CD4-positive, alpha-beta T cell treated with Interleukin-2 at 100 ng/mL for 4 hours (primary cell): ENCODE measurements at regions not wholly inside any gene's neighbourhood (a gene's known extent, or its start where the extent isn't known, plus 50 kb on each side); places are given as distances from the start of the nearest gene placed in this dataset.

Experiments
- DNase-seq: peaks from one replicate; pipeline ENCODE4 v3.0.0-alpha.2; 2020; ENCODE audit warnings: low spot score

DNA sequence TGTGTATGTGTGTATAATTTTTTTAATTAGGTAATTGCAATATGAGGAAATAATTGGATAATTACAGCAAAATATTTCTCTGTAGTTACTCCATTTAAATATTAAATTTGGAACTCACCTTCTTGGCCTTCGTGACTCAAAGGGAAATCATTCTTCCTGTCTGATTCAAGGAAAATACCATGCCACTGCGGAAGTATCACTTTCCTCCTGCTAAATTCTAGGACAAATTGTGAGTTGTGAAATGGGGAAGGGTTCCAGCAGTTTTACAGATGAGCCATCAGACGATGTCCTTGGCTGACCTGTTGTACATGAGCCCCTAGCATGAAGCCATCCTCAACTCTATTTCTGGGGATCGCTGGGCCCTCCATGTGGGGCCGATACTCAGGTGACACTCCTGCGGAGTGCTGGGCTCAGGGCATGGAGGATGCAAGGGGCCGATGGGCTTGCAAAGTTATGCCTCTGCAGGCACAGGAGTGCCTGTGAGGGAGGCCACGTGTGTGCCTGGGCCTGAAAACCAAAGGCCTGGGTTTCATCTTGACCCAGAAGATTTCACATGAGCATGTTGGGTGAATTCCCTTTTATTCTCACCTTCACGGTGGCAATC, 179.6 kb upstream of the TCERG1L start:
- DNase-seq: no peak

DNA sequence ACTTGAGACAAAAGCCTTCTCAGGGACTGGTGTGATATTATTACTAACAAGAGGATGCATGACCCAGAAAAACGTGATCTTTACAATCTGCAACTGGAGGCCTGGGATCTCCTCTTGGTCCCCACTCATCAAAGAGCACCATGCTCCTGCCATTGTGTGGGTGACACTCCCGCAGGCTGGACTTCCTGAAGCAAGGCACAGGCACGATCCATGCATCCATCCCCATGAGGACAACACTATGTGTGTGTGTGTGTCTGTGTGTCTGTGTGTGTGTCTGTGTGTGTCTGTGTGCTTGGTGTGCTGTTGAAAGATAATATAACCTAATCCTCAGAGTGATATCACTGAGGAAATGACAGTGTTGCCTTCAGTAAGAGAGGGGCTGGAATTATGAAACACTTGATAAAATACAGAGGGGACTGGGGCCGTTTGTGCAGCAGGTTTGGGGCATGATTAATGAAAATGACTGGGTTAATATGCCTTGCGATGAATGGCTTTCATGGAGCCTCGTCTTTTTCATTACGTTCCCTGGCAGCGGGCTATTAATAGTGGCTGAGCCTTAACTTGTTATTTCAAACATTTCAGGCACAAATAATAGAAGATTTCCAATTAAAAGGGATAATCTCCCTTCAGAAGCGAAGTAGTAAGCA, 180.8 kb upstream of the TCERG1L start:
- DNase-seq: no peak

DNA sequence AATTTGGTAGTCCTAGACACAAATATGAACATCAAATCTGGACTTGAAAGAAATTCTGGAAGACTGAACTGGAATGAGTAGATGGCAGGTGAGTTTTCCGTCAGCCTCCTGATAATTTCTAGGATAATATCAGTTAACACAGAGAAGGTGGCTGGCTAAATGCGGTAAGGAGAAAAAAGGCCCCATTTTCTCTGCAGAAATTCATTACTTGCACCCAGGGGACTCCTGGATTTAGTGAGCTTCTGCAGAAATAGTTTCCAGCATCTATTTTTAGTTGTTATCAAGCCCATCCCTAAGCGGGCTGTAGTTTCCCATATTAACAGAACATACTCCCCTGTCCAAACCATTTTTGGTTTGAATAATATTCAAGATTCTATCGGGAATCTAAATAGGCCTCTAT, 181.9 kb upstream of the TCERG1L start:
- no peak for DNase-seq

DNA sequence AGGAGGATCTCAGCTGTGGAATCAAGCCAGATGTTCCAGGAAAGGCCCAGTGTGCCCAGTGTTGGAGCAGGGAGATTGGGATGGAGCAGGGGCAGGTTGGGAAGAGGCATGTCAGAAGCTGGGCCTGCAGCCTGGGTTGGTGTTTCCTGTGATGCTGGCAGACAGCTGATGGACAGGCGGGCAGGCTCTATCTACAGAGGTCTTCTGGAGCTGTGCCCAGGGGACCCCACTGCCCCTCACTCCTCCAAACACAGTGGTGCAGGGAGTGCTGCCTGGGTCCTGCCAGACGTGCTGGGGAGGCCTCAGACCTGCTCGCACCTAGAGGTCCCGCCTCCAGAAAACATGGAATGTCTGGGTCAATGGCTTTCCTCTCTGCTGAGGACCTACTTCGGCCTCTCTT, 182.9 kb upstream of the TCERG1L start:
- no peak for DNase-seq

DNA sequence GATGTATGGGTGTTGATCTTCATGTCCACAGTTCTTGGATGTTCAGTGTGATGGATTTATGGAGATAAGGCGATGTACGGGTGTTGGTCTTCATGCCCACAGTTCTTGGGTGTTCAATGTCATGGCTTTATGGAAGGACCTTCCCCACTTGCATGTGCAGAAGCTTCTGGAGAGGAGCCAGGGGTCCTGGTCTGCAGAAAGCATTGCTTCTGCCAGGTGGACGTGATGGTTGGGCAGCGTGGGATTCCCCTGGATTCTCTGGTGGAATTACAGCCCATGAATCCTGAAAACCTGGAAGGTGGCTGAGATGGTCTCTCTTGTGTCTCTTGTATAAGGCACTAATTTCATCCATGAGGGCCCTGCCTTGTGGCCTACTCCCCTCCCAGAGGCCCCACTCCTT, 183.7 kb upstream of the TCERG1L start:
- DNase-seq: no peak

DNA sequence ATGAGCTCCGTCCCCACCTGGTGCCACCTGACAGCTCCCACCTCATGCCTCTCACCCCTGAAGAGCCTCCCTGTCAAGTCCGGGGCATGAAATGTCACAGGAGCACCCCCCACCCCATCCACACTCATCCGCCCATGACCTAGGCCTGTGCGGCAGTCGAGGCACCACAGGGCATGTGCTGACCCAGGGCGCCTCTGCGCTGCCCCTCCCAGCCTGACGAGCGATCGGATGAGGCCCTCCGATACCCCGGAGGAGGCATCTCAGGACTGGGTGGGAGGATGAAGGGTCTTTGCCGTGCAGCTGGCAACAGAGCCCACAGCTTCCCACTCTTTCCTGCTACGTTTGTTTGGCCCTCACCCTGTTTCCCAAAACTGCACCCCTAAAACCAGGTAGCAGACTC, 184.4 kb upstream of the TCERG1L start:
- DNase-seq: no peak

DNA sequence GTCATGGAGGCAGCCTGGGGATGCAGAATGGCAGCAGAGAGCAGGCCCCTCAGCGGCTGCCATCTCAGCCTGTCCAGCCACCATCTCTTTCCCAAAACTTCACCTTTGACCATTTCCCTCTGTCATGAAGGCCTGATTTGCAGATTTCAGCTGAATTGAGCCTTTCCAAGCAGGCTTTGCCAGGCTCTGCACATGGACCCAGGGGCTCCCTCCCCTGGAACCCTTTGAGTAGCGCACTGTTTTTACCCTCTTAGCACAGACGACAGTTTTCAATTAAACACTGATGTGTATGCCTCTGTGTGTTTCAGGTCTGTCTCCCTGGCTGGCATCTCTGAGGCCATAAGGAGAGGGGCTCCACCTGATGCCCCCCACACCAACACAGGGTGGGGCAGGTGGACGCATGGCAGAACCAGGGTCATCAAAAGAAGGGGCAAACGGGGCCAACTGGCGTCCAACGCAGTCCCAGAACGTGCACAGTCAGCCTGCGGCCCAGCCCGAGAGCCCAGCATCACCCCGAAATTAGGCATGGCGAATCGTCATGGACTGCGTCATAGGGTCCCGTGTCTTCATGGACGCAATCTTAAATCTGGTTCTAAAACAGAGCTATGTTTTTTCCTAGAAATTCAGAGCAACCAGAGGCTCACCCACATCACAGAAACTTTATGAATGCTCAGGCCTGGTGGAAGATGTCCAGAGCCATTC, 185.0 kb upstream of the TCERG1L start:
- DNase-seq: no peak

DNA sequence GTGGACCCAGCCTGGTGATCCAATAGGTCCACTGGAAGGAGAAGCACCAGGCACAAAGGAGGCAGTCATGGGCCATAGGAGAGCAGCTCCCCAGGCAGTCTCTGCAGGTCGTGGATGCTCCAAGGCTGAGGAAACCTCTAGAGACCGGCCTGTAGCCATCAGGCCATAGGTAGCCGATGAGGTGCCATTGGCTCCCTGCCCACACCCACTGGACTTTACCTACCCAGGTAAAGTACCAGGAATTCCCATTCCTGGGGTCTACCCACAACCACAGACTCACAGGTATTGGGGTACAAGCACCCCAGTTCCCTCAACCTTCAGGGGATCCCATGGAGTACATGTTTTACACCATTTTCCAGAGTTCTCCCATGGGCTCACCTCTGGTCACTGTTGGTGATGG, 188.0 kb upstream of the TCERG1L start:
- no peak for DNase-seq

DNA sequence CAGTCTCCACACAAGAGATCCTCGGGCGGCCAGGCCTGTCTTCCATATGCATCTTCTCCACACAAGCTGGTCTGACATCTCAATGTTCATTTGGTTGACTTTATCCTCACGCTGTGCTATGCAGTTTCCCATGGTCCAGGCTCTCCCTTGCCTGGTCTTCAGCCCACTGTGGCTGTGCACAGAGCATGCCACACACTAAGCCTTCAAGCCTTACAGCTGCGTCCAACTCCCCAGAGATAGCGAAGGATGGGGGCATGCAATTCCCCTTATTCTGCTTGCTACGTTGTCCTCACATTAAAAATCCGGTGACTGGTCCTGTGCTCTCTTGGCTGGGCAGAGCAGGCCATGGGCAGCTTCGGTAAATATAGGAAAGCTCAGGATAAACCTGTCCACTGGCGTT, 188.7 kb upstream of the TCERG1L start:
- no peak for DNase-seq

DNA sequence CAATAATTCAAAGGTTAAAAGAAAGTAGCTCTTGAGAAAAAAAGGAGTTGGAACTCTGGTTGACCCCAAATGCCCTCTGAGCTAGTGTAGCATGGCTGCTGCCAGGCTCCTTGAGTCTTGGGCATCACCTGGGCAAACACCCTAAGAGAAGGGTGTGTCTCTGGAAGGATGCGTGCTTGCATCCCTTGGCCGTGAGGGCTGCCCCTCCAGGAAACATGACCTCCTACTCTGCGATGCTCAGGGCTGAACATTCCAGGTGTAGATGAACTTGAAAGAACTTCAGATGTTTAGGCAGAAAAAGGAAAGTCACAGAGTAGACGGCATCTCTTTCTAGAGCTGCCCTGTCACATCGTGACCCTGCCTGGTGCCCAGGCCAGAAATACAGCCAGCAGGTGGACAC, 189.4 kb upstream of the TCERG1L start:
- DNase-seq: no peak

DNA sequence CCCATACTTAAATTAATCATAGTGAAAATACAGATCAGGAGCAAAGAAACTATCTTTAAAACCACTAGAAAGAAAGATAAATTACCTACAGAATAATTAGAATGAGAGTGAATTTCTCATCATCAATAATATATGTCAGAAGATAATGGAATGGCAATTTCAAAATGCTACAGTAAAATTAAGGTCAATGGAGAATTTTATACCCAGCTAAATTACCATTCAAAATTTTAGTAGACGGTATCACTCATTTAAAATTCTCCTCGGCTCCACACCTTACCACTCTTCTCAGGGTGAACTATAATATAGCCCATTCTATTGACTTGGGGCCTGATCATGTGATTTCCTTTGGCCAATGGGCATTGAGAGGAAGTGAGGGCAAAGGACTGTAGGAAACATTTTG, 192.5 kb upstream of the TCERG1L start:
- DNase-seq: no peak

DNA sequence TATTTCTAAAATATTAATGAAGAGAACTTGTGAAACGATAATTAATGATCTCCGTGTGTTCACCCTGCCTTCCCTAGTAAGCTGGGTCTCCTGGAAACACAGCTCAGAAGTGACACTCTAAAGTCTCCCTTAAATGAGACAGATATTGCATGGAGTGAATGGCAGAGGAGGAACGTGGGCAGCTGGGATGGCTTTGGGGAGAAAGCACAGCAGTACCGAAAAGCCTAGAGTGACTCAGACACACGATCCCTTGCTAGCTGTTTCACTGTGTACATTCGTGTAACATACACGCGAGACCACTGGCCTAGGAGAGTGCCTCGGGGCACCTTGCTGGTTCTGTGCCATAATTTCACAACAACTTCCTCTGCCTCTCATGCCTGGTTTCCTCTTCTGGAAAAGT, 199.9 kb upstream of the TCERG1L start:
- DNase-seq: no peak

DNA sequence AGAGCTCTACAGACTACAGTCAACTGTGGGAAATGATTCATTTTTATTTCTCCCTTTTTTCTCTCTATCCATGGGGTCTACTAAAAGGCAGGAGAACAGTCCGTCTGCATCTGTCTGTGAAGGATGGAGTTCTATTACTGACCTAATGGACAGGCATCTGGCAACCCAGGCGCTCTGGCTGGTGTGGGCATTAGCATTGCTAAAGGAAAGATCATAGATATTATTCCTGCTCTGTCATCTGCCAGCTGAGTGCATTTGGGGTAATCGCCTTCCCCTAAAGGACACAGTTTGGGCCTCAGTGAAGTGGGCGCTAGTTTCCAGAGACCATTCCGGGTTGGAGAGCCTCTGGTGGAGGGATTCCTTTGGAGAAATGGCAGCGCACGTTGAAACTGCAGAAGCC, 201.3 kb upstream of the TCERG1L start:
- no peak for DNase-seq

DNA sequence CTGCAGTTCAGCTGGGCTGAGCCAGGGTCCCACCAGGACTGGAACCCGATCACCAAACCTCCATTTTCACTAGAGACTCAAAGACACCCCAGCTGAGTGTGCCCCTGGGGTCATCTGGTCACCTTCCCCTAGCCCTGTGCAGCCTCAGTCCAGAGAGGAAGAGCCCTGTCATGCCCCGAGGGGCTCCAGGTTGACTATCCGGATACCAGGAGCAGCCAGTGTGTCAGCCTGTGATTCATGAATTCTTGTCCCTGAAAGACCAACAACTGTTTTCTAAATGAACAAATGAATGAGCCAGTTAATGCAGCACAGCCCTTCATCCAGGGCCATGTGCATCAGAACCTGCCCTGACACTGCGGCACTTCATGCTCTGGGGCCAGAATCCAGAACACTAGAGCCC, 201.9 kb upstream of the TCERG1L start:
- DNase-seq: no peak

DNA sequence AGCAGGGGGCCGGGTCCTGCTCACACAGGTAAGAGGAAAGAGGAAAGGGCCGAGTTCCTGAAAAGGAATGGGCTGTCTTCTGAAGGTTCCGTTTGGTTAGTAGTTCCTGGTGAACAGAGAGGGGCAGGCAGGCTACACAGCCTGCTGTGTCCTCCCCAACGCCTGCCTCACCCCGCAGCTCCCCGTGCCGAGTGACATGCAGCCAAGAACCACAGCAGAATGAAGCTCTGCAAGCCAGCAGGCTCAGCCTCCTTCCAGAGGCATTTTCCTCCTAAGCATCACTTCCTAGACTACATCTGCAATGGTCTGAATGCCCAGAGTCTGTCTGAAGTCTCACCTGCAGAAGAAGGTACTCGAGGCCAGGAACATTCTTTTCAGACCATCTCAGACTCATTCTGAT, 202.4 kb upstream of the TCERG1L start:
- DNase-seq: no peak

DNA sequence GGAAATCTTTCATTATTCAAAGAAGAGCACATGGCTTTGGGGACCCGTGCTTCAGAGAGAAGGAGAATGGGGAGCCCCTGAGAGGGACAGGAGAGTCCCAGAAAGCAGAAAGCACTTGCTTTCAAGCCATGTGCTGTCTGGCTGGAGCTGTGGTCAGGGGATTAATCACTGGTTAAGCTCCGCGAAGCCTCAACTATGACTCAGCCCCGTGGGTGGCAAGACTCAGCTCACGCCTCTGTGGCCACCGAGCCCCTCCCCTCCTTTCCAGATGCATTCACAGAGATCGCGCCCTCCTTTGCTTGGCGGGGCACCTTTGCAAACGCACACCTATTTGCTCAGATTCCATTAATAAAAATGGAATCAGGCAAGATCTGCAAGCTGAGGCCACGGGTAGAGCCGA, 202.9 kb upstream of the TCERG1L start:
- DNase-seq: no peak

DNA sequence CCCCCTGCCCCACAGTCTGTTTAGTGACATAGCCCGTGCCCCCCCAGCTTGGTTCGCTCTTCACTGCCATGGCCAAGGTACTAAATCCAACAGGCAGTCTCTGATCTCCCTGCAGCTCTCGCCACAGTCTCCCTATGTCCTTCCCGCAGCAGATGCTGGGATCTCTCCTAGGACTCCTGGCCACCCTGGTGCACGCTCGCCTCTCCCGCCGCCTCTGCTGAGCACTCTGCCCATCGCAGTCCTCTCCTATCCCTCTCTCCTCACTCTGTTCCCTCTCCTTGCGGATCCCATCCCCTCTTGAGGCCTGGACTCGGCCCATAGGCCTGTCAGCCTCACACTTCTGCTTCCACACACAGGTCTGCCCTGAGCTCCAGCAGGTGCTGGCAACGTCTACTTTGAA, 204.8 kb upstream of the TCERG1L start:
- no peak for DNase-seq

DNA sequence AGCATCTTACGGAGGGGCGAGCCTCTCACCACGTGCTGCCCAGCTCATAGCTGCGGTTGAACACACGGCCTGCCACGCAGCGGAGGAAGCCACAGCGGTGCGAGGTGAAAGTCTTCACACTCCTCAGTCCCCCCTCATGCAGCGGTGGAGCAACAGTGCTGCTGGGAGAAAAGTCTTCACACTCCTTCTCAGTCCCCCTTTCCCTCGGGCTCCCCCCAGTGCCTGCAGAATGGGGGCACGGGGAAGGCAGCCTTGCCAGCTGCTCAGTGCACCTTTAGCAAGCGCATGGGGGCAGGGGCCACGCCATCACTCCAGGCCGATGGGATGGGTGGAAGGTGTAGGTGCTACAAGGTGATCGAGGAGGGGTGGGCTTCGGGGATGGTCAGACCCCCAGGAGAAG, 206.3 kb upstream of the TCERG1L start:
- DNase-seq: no peak

DNA sequence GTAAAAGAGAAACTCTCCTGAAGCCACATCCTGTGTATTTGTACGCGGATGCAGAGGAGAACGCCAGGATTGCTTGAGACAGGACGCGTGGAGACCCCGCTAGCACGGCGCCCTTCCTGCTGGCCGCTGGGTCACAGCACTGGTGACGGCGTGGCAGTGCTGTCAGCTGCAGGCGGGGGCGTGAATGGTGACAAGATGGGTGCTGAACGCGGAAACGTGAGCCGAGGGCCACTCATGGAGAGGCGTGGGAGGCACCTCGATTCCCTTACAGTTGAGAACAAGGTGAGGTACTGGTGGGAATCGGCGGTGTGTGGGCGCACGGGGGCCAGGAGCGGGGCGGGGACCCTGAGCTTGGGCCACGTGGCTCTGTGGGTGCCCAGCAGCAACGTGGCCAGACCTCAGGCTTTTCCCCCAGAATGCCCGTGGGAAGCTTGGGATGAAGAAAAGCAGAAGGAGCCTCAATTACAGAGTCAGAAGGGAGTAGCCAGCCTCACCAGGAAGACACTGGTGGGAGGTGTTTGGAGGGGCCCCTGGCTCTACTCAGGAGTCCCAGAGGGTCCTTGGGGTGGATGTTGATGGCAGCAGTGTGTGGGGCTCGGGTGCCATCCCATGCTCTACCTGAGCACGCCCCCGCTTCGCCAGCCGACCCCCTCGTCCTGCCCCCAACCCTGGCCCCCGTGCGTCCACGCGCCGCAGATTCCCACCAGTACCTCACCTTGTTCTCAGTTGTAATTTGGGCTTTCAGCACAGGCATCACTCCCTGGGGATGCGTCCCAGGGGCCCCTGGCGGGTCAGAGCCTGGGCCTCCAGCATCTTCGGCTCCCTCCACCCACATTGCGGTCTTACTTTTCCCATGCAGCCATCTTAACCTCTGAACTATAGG, 208.4 kb upstream of the TCERG1L start:
- DNase-seq: no peak

DNA sequence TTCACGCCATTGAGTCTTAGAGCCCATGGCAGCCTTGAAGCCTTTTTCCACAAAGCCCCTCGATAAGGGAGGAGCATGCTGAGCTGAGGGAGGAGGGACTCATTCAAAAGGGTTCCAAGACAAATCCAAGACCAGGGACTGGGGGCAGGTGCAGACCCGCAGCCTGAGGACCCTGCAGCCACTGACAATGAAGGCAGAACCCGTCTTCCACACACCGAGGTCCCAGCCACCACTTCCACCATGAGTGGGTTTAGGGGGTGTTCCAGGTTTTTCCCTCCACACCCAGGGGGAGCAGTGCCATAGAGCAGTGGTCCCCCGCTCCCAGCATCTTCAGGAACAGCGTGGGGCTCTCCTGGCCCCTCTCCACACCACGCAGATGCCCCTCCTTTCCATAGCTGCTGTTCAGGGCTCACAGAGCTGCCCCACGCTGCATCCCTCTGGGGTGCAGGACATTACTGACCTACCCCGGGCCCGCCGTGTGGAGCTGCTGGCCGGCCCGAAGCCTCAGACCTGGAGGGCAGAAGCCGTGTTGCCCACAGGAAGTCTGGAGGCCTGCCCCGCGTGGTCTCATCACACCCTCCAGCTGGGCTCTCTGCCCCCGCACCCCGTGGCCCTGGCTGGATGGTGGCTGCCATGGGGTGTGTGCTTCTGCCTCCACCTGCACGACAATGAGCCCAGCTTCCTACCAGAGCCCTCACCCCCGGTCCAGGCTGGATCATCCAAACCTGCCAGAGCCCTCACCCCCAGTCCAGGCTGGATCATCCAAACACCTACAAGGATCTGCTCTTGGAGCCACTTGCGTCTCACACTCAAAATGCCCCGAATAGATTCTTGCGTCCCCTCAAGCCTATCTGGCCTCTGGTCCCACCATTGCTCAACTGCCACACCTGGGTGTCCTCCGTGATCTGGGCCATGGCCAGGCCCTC, 220.0 kb upstream of the TCERG1L start:
- DNase-seq: no peak

DNA sequence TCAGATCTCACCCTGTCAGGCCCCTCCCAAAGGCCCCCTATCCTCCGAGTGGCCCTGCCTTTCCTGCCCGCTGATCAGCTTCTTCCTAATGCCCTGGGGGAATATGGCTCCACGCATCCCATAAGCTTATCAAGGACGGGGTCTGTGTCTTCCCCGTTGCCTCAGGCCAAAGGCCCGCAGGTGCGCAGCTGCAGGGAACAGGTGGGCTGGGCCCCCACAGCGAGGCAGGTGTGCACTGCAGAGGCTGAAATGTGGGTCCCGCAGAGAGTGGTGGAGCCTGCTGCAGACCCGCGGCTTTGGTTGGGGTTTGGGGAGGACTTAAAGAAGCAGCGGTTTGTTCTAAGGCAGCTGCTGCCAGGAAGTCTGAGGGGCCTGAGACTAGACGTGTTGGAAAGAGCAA, 220.8 kb upstream of the TCERG1L start:
- DNase-seq: no peak
